PC-3 (cell line): ENCODE measurements at regions not wholly inside any gene's neighbourhood (a gene's known extent, or its start where the extent isn't known, plus 50 kb on each side); places are given as distances from the start of the nearest gene placed in this dataset.
"Not testable (repeated sequence)": the region's sequence is repeated elsewhere in the genome, so short reads cannot be mapped to it uniquely, and the experiment has no call there.

Source experiments
- EZH2 ChIP-seq: fragments of 300-600 bp; sonication (generic); IDR thresholded peaks from one replicate; pipeline ENCODE4 v1.6.1; 2017; ENCODE audit warnings: antibody characterized with exemption, mild to moderate bottlenecking, low read length; ENCODE audit not compliant: unreplicated experiment
- EZH2phosphoT487 ChIP-seq: fragments of 300-600 bp; sonication (generic); IDR thresholded peaks from 2 replicates; pipeline ENCODE4 v1.6.1; 2018; ENCODE audit warnings: mild to moderate bottlenecking, antibody characterized with exemption, low read length, borderline replicate concordance
- TF ChIP-seq, protein P1 (sequence below): fragments of 300-600 bp; sonication (generic); conservative IDR thresholded peaks from 2 replicates; pipeline ENCODE4 v1.5.1; 2017; ENCODE audit warnings: antibody characterized with exemption, low read depth, mild to moderate bottlenecking, low read length

DNA sequence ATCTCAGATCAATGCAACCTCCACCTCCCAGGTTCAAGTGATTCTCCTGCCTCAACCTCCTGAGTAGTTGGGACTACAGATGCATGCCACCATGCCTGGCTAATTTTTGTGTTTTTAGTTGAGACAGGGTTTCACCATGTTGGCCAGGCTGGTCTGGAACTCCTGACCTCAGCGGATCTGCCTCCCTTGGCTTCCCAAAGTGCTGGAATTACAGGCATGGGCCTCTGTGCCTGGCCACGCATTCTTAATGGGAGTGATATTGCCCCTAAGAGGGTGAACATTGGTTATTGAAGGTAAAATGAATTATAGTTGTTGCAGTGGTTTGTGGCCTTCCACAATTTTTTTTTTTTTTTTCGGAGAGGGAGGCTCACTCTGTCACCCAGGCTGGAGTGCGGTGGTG, 309.5 kb upstream of the ZNF337 start:
- not testable (repeated sequence) for TF ChIP-seq EZH2, EZH2phosphoT487
- TF ChIP-seq, protein P1, sequence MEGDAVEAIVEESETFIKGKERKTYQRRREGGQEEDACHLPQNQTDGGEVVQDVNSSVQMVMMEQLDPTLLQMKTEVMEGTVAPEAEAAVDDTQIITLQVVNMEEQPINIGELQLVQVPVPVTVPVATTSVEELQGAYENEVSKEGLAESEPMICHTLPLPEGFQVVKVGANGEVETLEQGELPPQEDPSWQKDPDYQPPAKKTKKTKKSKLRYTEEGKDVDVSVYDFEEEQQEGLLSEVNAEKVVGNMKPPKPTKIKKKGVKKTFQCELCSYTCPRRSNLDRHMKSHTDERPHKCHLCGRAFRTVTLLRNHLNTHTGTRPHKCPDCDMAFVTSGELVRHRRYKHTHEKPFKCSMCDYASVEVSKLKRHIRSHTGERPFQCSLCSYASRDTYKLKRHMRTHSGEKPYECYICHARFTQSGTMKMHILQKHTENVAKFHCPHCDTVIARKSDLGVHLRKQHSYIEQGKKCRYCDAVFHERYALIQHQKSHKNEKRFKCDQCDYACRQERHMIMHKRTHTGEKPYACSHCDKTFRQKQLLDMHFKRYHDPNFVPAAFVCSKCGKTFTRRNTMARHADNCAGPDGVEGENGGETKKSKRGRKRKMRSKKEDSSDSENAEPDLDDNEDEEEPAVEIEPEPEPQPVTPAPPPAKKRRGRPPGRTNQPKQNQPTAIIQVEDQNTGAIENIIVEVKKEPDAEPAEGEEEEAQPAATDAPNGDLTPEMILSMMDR: not testable (repeated sequence)
